ENCODE measurements at regions not wholly inside any gene's neighbourhood (a gene's known extent, or its start where the extent isn't known, plus 50 kb on each side); places are given as distances from the start of the nearest gene placed in this dataset.

DNA sequence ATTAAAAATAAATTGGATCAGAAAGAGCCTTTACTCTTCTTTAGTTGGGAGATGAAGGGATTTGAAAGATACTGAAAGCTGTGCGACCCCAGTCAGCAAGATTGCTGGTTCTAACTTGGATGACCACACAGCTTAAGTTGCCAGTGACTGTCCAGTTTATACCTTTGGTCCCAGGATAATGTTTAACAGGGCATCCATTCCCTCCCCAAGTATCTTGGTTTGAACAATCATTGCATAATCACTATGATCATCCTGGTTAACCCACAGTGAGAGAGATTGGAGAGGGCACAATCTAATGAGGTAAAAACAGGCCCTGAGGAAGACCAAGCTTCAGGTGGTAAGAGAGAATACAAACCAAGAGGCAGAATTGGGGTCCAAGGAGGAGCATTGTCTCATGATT is 798.3 kb downstream of the MAFB start:
- Histone ChIP-seq H3K9me3 (ENCODE audit: control insufficient read depth, low read depth, low read length) (no peaks in the 10 kb centered on the region), H3K36me3 (ENCODE audit: control insufficient read depth, low read depth, low read length) (no peaks in the 10 kb centered on the region), H3K4me1 (ENCODE audit: control insufficient read depth, low read depth, low read length) (peaks cover 12% of the 10 kb centered on the region), H3K27me3 (ENCODE audit: control insufficient read depth, insufficient read depth, low read length) (no peaks in the 10 kb centered on the region), H3K4me3 (ENCODE audit: low read length) (no peak overlapping the region), H3K27ac (ENCODE audit: low read length) (no peak overlapping the region), H3K9ac (ENCODE audit: low read length) (no peak overlapping the region)

DNA sequence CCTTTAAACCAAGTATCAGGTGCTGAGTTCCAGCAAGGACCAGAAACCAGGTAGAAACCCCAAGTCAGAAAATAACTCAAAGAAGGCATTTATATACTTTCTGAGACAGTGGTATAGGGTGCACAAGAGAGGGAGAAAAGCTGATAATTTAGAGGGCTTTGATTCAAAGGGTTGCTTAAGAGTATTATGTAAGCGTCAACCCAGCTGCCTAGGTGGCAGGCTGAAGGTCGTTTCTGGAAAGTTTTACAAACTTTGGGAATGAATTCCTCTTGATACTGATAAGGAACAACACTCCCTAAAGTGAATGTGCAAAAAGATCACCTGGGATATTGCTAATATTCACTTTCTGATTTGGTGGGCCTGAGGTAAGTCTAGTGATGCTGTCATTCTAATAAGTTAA is 800.7 kb downstream of the MAFB start:
- Histone ChIP-seq H3K9me3 (ENCODE audit: control insufficient read depth, low read depth, low read length) (no peaks in the 10 kb centered on the region), H3K9ac (ENCODE audit: low read length) (no peak overlapping the region), H3K27ac (ENCODE audit: low read length) (no peak overlapping the region), H3K4me3 (ENCODE audit: low read length) (no peak overlapping the region), H3K36me3 (ENCODE audit: control insufficient read depth, low read depth, low read length) (no peaks in the 10 kb centered on the region), H3K4me1 (ENCODE audit: control insufficient read depth, low read depth, low read length) (peaks cover 10% of the 10 kb centered on the region), H3K27me3 (ENCODE audit: control insufficient read depth, insufficient read depth, low read length) (no peaks in the 10 kb centered on the region)

DNA sequence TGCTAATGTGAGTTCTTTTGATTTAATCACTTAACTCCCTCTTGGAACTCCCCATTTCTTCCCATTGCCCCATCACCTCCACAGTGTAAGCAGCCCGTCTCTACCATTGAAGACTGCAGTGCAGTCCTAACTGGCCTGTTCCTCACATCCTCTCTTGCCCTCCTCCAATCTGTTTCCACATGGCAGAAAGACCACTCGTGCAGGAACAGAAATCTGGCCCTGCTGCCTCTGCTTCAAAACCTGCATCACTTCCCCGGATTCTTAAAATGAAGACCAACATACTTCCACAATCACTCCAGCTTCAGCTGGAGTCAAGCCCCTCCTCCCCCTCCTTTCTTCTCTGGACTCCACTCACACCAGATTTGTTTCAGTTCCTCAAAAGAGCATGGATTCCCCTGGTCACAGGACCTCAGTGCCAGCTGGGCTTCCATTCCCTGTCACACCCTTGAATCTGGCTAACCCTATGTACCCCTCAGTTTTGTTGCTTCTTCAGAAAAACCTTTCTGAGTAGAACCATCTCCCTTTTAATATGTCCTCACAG is 802.3 kb downstream of the MAFB start:
- Histone ChIP-seq H3K9me3 (ENCODE audit: control insufficient read depth, low read depth, low read length) (no peaks in the 10 kb centered on the region), H3K4me1 (ENCODE audit: control insufficient read depth, low read depth, low read length) (peaks cover 8% of the 10 kb centered on the region), H3K4me3 (ENCODE audit: low read length) (no peak overlapping the region), H3K27ac (ENCODE audit: low read length) (no peak overlapping the region), H3K36me3 (ENCODE audit: control insufficient read depth, low read depth, low read length) (no peaks in the 10 kb centered on the region), H3K9ac (ENCODE audit: low read length) (no peak overlapping the region), H3K27me3 (ENCODE audit: control insufficient read depth, insufficient read depth, low read length) (no peaks in the 10 kb centered on the region)

DNA sequence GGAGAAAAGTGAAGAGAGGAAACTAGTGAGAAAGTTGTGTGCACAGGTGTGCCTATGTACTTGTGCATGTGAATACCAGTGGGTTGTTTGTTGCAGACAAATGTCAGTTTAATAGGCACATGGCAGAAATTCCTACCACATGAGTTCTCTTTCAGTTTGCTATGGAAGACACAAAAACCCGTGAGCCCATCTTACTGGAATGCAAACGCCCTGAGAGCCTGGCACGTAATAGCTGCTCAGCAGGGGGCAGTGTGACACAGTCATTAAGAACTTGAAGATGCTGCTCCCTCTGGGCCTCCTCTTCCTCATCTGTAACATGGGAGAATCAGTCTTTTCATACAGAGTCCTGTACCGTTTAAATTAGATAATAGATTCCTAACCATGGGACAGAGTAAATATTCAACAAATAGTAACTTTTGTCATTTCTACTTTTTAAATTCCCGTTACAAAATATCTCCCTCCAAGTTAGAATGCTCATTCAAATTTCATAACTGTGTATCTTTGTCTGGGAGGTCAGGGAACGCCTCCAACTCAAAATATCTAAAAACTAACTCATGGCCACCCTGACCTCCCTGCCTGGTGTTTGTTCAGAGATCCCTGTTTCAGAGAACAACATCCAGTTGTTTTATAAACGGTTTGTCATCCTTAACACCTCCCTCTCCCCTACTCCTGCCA is 802.9 kb downstream of the MAFB start:
- no peak overlapping the region for H3K9ac ChIP-seq (ENCODE audit: low read length)
- no peak overlapping the region for H3K27ac ChIP-seq (ENCODE audit: low read length)
- H3K36me3 ChIP-seq (ENCODE audit: control insufficient read depth, low read depth, low read length): no peaks in the 10 kb centered on the region
- no peaks in the 10 kb centered on the region for H3K27me3 ChIP-seq (ENCODE audit: control insufficient read depth, insufficient read depth, low read length)
- no peaks in the 10 kb centered on the region for H3K9me3 ChIP-seq (ENCODE audit: control insufficient read depth, low read depth, low read length)
- H3K4me1 ChIP-seq (ENCODE audit: control insufficient read depth, low read depth, low read length): peaks cover 8% of the 10 kb centered on the region
- no peak overlapping the region for H3K4me3 ChIP-seq (ENCODE audit: low read length)

- Histone ChIP-seq H3K9ac (ENCODE audit: low read length) (no peak overlapping the region), H3K27ac (ENCODE audit: low read length) (no peak overlapping the region), H3K27me3 (ENCODE audit: control insufficient read depth, insufficient read depth, low read length) (no peaks in the 10 kb centered on the region), H3K4me3 (ENCODE audit: low read length) (no peak overlapping the region), H3K4me1 (ENCODE audit: control insufficient read depth, low read depth, low read length) (peaks cover 8% of the 10 kb centered on the region), H3K36me3 (ENCODE audit: control insufficient read depth, low read depth, low read length) (no peaks in the 10 kb centered on the region), H3K9me3 (ENCODE audit: control insufficient read depth, low read depth, low read length) (no peaks in the 10 kb centered on the region)
These were observed 806.2 kb downstream of the MAFB start for GRCh38 chr20:39882806-39883205.

DNA sequence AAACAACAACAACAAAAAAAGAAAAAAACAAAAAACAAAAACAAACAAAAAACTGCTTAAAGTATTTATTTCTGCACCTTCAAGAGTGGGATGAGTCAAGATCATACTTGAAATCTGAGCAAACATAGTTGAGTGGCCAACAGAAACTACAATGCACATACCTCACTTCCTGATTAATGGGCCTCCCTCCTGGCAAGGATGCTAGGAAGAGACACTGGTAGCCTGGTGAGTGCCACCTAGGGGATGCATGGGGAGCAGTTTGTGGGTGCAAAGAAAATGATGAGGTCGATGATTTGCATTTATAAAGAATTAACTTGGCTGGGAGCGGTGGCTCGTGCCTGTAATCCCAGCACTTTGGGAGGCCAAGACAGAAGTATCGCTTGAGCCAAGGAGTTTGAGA is 808.1 kb downstream of the MAFB start:
- Histone ChIP-seq H3K36me3 (ENCODE audit: control insufficient read depth, low read depth, low read length) (no peaks in the 10 kb centered on the region), H3K9ac (ENCODE audit: low read length) (no peak overlapping the region), H3K4me1 (ENCODE audit: control insufficient read depth, low read depth, low read length) (peaks cover 2% of the 10 kb centered on the region), H3K27me3 (ENCODE audit: control insufficient read depth, insufficient read depth, low read length) (no peaks in the 10 kb centered on the region), H3K27ac (ENCODE audit: low read length) (no peak overlapping the region), H3K4me3 (ENCODE audit: low read length) (no peak overlapping the region), H3K9me3 (ENCODE audit: control insufficient read depth, low read depth, low read length) (no peaks in the 10 kb centered on the region)

DNA sequence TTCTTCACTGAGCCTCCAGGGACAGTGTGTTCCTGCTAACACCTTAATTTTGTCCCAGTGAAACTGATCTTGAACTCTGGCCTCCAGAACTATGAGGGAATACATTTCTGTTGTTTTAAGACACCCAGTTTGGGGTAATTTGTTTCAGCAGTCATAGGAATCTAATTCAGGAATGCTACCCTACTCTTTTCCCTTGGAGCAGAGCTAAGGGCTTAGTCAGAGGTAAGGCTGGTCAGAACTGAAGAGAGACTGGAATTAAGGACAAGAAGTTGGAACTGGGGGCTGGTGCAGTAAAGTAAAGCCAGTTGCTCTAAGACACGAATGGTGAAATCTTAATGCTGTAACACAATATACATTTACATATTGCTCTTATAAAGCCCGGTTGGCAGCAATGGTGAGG is 809.7 kb downstream of the MAFB start:
- Histone ChIP-seq H3K27ac (ENCODE audit: low read length) (no peak overlapping the region), H3K4me3 (ENCODE audit: low read length) (no peak overlapping the region), H3K9me3 (ENCODE audit: control insufficient read depth, low read depth, low read length) (no peaks in the 10 kb centered on the region), H3K36me3 (ENCODE audit: control insufficient read depth, low read depth, low read length) (no peaks in the 10 kb centered on the region), H3K4me1 (ENCODE audit: control insufficient read depth, low read depth, low read length) (no peaks in the 10 kb centered on the region), H3K27me3 (ENCODE audit: control insufficient read depth, insufficient read depth, low read length) (no peaks in the 10 kb centered on the region), H3K9ac (ENCODE audit: low read length) (no peak overlapping the region)

DNA sequence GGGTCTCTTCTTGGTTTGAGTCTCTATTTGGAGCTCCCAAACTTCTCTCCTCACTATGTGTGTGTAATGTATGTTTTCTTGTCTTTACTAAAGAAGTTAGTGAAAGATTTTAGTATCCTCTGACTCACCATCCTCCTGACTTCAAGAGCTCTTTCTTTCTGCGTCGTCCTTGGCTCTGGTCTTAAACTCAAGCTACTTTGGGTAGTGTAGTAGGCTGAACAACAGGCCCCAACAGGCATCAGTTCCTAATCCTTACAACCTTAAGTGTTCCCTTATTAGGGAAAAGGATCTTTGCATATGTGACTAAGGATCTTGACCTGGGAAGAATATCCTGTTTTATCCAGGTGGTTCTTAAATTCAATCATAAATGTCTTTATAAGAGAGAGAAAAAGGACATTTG is 810.2 kb downstream of the MAFB start:
- no peaks in the 10 kb centered on the region for H3K4me1 ChIP-seq (ENCODE audit: control insufficient read depth, low read depth, low read length)
- no peak overlapping the region for H3K4me3 ChIP-seq (ENCODE audit: low read length)
- H3K27ac ChIP-seq (ENCODE audit: low read length): no peak overlapping the region
- no peak overlapping the region for H3K9ac ChIP-seq (ENCODE audit: low read length)
- no peaks in the 10 kb centered on the region for H3K36me3 ChIP-seq (ENCODE audit: control insufficient read depth, low read depth, low read length)
- no peaks in the 10 kb centered on the region for H3K9me3 ChIP-seq (ENCODE audit: control insufficient read depth, low read depth, low read length)
- H3K27me3 ChIP-seq (ENCODE audit: control insufficient read depth, insufficient read depth, low read length): no peaks in the 10 kb centered on the region

DNA sequence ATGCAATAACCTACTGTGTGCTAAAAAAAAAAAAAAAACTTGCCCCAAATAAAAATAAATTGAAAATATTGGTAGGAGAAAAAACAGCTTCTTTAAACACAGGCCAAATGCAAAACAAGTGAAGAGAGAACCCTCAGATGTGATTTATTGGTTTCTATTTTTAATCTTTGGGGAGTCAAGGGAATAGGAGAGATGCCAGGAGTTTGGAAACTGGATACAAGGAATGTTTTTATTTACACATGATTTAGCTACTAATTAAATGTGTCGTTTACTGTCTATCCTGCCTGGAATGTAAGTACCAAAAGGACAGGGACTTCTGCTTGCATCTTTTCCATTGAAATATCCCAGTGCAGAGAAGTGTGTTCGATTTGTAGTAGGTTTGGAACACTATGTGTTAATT is 810.7 kb downstream of the MAFB start:
- Histone ChIP-seq H3K4me1 (ENCODE audit: control insufficient read depth, low read depth, low read length) (no peaks in the 10 kb centered on the region), H3K9ac (ENCODE audit: low read length) (no peak overlapping the region), H3K27me3 (ENCODE audit: control insufficient read depth, insufficient read depth, low read length) (no peaks in the 10 kb centered on the region), H3K4me3 (ENCODE audit: low read length) (no peak overlapping the region), H3K36me3 (ENCODE audit: control insufficient read depth, low read depth, low read length) (no peaks in the 10 kb centered on the region), H3K27ac (ENCODE audit: low read length) (no peak overlapping the region), H3K9me3 (ENCODE audit: control insufficient read depth, low read depth, low read length) (no peaks in the 10 kb centered on the region)

GRCh38 chr20:39877788-39878187 is 811.2 kb downstream of the MAFB start:
- Histone ChIP-seq H3K4me1 (ENCODE audit: control insufficient read depth, low read depth, low read length) (no peaks in the 10 kb centered on the region), H3K36me3 (ENCODE audit: control insufficient read depth, low read depth, low read length) (no peaks in the 10 kb centered on the region), H3K27ac (ENCODE audit: low read length) (no peak overlapping the region), H3K4me3 (ENCODE audit: low read length) (no peak overlapping the region), H3K9ac (ENCODE audit: low read length) (no peak overlapping the region), H3K27me3 (ENCODE audit: control insufficient read depth, insufficient read depth, low read length) (no peaks in the 10 kb centered on the region), H3K9me3 (ENCODE audit: control insufficient read depth, low read depth, low read length) (no peaks in the 10 kb centered on the region)

- Histone ChIP-seq H3K9ac (ENCODE audit: low read length) (no peak overlapping the region), H3K4me1 (ENCODE audit: control insufficient read depth, low read depth, low read length) (no peaks in the 10 kb centered on the region), H3K27me3 (ENCODE audit: control insufficient read depth, insufficient read depth, low read length) (no peaks in the 10 kb centered on the region), H3K27ac (ENCODE audit: low read length) (no peak overlapping the region), H3K36me3 (ENCODE audit: control insufficient read depth, low read depth, low read length) (no peaks in the 10 kb centered on the region), H3K9me3 (ENCODE audit: control insufficient read depth, low read depth, low read length) (no peaks in the 10 kb centered on the region), H3K4me3 (ENCODE audit: low read length) (no peak overlapping the region)
These were observed 811.9 kb downstream of the MAFB start for GRCh38 chr20:39876976-39877635.
